GM12892 (cell line): ENCODE measurements at regions not wholly inside any gene's neighbourhood (a gene's known extent, or its start where the extent isn't known, plus 50 kb on each side); places are given as distances from the start of the nearest gene placed in this dataset.

Source experiments
- POLR2A ChIP-seq: IDR thresholded peaks from 2 replicates; pipeline ENCODE4 v1.6.1; 2011; ENCODE audit warnings: low read depth, low read length, control low read depth
- TAF1 ChIP-seq: IDR thresholded peaks from 2 replicates; pipeline ENCODE4 v1.6.1; 2011; ENCODE audit warnings: low read depth, mild to moderate bottlenecking, control low read depth, low read length, borderline replicate concordance

GRCh38 chr10:29395409-29395808, 106.5 kb downstream of the LYZL1 start:
- TF ChIP-seq POLR2A (no peak), TAF1 (no peak)
